Stimulated activated CD4-positive, alpha-beta T cell treated with anti-CD3 and anti-CD28 coated beads, Interleukin-12 subunit alpha, Interleukin-12 subunit beta, amount 100 ng/mL, for 24 hours (primary cell): ENCODE measurements at regions not wholly inside any gene's neighbourhood (a gene's known extent, or its start where the extent isn't known, plus 50 kb on each side); places are given as distances from the start of the nearest gene placed in this dataset.

Source experiments
- DNase-seq, 2 experiments: peaks; one replicate each; pipeline ENCODE4 v3.0.0-alpha.2; 2020; ENCODE audit warnings: low read depth in 2 of 2

- no peak for DNase-seq
Observed at GRCh38 chr2:239715606-239716005, 309.5 kb downstream of the NDUFA10 start.

- DNase-seq, result no peak
Observed at GRCh38 chr2:239715202-239715601, 309.9 kb downstream of the NDUFA10 start.

- no peak for DNase-seq
Observed at GRCh38 chr2:239714116-239714515, 311.0 kb downstream of the NDUFA10 start.

- no peak for DNase-seq
Observed at GRCh38 chr2:239712755-239713154, 311.9 kb upstream of the HDAC4 start.

GRCh38 chr2:239711911-239712570 is 311.2 kb upstream of the HDAC4 start:
- no peak for DNase-seq

- no peak for DNase-seq
Observed at GRCh38 chr2:239710953-239711861, 310.4 kb upstream of the HDAC4 start.

GRCh38 chr2:239706367-239706766 is 305.5 kb upstream of the HDAC4 start:
- no peak for DNase-seq

GRCh38 chr2:239704737-239705136 is 303.9 kb upstream of the HDAC4 start:
- DNase-seq, result no peak

GRCh38 chr2:239703834-239704233 is 303.0 kb upstream of the HDAC4 start:
- DNase-seq, result no peak

- no peak for DNase-seq
Observed at GRCh38 chr2:239700686-239701345, 300.0 kb upstream of the HDAC4 start.

- no peak for DNase-seq
Observed at GRCh38 chr2:239697399-239698164, 296.8 kb upstream of the HDAC4 start.

GRCh38 chr2:239696559-239697207 is 295.9 kb upstream of the HDAC4 start:
- no peak for DNase-seq

- no peak for DNase-seq
Observed at GRCh38 chr2:239695728-239696240, 295.0 kb upstream of the HDAC4 start.

GRCh38 chr2:239695106-239695727 is 294.4 kb upstream of the HDAC4 start:
- no peak for DNase-seq

GRCh38 chr2:239694487-239694886 is 293.7 kb upstream of the HDAC4 start:
- no peak for DNase-seq

GRCh38 chr2:239693761-239694415 is 293.1 kb upstream of the HDAC4 start:
- DNase-seq, result no peak

GRCh38 chr2:239693330-239693729 is 292.5 kb upstream of the HDAC4 start:
- no peak for DNase-seq

- no peak for DNase-seq
Observed at GRCh38 chr2:239692919-239693318, 292.1 kb upstream of the HDAC4 start.

- no peak for DNase-seq
Observed at GRCh38 chr2:239692362-239692851, 291.6 kb upstream of the HDAC4 start.

- DNase-seq, result no peak
Observed at GRCh38 chr2:239691720-239692119, 290.9 kb upstream of the HDAC4 start.
